D341Med (cell line): ENCODE measurements at regions not wholly inside any gene's neighbourhood (a gene's known extent, or its start where the extent isn't known, plus 50 kb on each side); places are given as distances from the start of the nearest gene placed in this dataset.
"Not testable (repeated sequence)": the region's sequence is repeated elsewhere in the genome, so short reads cannot be mapped to it uniquely, and the experiment has no call there.

ENCODE experiments used
- DNase-seq: peaks from one replicate; pipeline ENCODE4 v3.0.0; 2012; ENCODE audit warnings: low spot score

- no peak for DNase-seq
Measured at GRCh38 chr12:131511803-131512561, 198.9 kb upstream of the SFSWAP start.

GRCh38 chr12:131513606-131514005 is 197.3 kb upstream of the SFSWAP start:
- DNase-seq = no peak

GRCh38 chr12:131520553-131520952 is 190.3 kb upstream of the SFSWAP start:
- DNase-seq = not testable (repeated sequence)

- no peak for DNase-seq
Measured at GRCh38 chr12:131521326-131521725, 189.6 kb upstream of the SFSWAP start.

GRCh38 chr12:131525795-131526508 is 184.9 kb upstream of the SFSWAP start:
- DNase-seq = no peak

- DNase-seq = no peak
Measured at GRCh38 chr12:131527092-131527491, 183.8 kb upstream of the SFSWAP start.

- DNase-seq = peak; percentile 10
Measured at GRCh38 chr12:131527736-131528135, 183.2 kb upstream of the SFSWAP start.

- peak; percentile 9 for DNase-seq
Measured at GRCh38 chr12:131528144-131528543, 182.7 kb upstream of the SFSWAP start.

- no peak for DNase-seq
Measured at GRCh38 chr12:131528667-131529066, 182.2 kb upstream of the SFSWAP start.

GRCh38 chr12:131529196-131530040 is 181.5 kb upstream of the SFSWAP start:
- DNase-seq = no peak

GRCh38 chr12:131530041-131530332 is 180.9 kb upstream of the SFSWAP start:
- DNase-seq = no peak

GRCh38 chr12:131530422-131530821 is 180.5 kb upstream of the SFSWAP start:
- no peak for DNase-seq

- DNase-seq = no peak
Measured at GRCh38 chr12:131533139-131533538, 177.8 kb upstream of the SFSWAP start.

GRCh38 chr12:131535779-131536178 is 175.1 kb upstream of the SFSWAP start:
- no peak for DNase-seq

GRCh38 chr12:131536337-131536736 is 174.6 kb upstream of the SFSWAP start:
- DNase-seq = no peak

- DNase-seq = no peak
Measured at GRCh38 chr12:131536766-131537165, 174.1 kb upstream of the SFSWAP start.

- no peak for DNase-seq
Measured at GRCh38 chr12:131537267-131537958, 173.5 kb upstream of the SFSWAP start.

- no peak for DNase-seq
Measured at GRCh38 chr12:131539381-131539780, 171.5 kb upstream of the SFSWAP start.

GRCh38 chr12:131540138-131540623 is 170.7 kb upstream of the SFSWAP start:
- DNase-seq = no peak

- DNase-seq = not testable (repeated sequence)
Measured at GRCh38 chr12:131541512-131541911, 169.4 kb upstream of the SFSWAP start.

GRCh38 chr12:131542351-131542750 is 168.5 kb upstream of the SFSWAP start:
- no peak for DNase-seq

GRCh38 chr12:131543040-131543439 is 167.8 kb upstream of the SFSWAP start:
- DNase-seq = no peak
